OCI-LY1 (cell line): ENCODE measurements at regions not wholly inside any gene's neighbourhood (a gene's known extent, or its start where the extent isn't known, plus 50 kb on each side); places are given as distances from the start of the nearest gene placed in this dataset.

Source experiments
- CTCF ChIP-seq: fragments of 200-600 bp; sonication (generic), shearing (Covaris generic); IDR thresholded peaks from 2 replicates; pipeline ENCODE4 v1.5.1; 2017; ENCODE audit warnings: mild to moderate bottlenecking, antibody characterized with exemption, low read length, moderate library complexity, mixed read lengths
- EZH2 ChIP-seq: fragments of 200-600 bp; sonication (generic), shearing (Covaris generic); IDR thresholded peaks from 2 replicates; pipeline ENCODE4 v1.8.0; 2017; ENCODE audit warnings: borderline replicate concordance, mixed run types, mild to moderate bottlenecking, antibody characterized with exemption, low read length, moderate library complexity, mixed read lengths

DNA sequence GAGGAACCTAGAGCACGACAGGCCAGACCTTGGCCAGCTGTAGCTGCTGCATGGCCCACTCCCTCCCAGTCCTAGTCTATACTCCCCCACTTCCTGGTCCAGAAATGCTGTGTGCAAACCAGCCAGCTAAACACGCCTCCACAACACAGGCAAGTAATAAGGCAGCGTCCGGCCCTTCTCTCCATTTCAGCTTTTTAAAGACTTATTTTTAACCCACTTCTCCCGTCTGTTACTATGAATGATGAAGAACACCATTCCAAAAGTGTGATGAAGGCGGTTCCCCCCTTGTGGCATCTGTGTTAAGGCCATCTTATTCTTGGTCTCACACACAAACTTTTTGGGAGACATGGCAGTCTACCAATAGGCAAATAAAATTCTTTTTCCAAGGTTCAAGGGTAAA lies 164.1 kb upstream of the CHRNA7 start:
- TF ChIP-seq EZH2 (no peak), CTCF (no peak)
